ENCODE measurements at regions not wholly inside any gene's neighbourhood (a gene's known extent, or its start where the extent isn't known, plus 50 kb on each side); places are given as distances from the start of the nearest gene placed in this dataset.

DNA sequence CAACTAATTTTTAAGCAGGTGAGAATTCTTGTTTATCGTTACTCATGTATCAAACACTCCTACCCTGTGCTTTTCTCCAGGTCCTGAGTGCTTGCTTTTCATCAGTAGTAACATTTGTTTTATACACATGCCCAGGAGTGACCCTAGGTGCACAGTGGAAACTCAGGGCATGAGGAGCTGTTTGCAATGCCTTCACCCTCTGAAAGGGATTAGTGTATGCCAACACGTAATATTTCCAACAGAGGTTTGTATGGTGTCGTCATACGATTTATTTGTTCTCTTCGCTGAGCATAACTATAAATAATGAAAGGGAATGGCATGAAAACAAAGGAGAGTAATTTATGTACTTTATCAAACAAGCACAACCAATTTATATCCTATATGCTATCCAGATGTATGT, 537.4 kb upstream of the MMS22L start:
- no peak for DNase-seq

DNA sequence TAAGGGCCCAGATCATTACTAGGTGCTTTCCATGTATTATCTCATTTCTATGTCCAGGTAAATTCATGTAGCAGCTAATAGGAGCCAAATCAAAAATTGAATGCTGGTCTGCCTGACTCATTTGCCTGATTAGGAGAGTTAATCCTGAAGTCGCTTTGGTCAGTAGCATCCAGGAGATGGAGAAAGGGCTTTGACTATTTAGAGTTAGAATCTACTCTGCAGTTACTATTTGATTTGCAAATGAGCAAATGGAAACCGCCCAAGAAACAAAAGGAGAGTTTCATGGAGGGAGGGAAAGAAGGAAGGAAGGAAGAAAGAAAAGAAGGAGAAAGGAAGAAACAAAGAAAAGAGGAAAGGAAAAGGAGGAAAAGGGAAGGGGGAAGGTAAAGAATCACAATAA, 539.6 kb upstream of the MMS22L start:
- DNase-seq: no peak

DNA sequence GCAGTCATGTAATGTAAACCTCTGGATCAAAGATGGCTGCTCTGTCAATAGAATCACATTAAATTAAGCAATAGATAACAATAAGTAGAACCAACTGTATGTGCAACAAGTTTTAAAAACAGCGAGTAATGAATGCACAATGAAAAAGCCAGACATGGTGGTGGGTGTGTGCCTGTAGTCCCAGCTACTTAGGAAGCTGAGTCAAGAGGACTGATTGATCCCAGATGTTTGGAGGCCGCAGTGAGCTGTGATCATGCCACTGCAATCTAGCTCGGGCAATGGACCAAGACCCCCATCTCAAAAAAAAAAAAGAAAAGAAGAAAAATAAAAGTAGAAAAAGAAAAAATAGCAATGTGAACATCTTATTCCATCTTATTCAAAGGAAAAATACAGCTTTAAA, 558.7 kb upstream of the MMS22L start:
- DNase-seq: no peak

DNA sequence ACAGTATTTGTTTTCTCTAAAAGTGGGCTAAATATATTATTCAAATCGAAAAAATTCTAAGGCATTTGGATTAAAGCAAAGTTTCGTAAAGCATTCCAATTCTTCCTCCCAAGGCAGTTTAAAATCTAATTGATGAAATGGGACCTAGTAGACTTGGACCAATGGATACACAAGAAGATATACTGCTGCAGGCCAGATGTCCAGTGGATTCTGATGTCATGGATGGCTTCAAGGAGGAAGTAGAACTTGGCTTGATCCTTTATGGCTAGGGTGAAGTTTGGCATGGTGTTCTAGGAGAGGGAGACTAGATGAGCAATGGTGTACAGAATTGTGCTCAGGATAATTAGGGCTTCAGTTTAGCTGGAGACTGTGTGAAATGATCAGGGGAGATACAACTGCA, 559.5 kb upstream of the MMS22L start:
- no peak for DNase-seq

DNA sequence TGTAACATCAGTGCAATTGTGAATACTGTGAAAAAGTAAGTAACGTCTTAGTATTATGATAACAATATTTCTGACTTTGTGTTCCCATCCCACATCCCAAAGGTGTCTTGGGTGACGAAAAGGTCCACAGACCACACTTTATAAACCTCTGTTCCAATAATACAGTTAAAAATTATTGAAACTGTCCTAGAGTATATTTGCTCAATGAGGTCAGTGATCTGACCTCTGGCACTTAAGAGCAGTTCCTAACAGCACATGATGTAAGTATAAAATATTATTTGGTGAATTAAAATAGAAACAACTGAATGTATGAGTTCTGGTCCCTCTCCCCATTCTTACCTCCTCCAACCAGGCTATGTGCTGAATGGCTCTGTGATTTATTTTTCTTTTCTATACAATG, 566.4 kb upstream of the MMS22L start:
- DNase-seq: no peak

DNA sequence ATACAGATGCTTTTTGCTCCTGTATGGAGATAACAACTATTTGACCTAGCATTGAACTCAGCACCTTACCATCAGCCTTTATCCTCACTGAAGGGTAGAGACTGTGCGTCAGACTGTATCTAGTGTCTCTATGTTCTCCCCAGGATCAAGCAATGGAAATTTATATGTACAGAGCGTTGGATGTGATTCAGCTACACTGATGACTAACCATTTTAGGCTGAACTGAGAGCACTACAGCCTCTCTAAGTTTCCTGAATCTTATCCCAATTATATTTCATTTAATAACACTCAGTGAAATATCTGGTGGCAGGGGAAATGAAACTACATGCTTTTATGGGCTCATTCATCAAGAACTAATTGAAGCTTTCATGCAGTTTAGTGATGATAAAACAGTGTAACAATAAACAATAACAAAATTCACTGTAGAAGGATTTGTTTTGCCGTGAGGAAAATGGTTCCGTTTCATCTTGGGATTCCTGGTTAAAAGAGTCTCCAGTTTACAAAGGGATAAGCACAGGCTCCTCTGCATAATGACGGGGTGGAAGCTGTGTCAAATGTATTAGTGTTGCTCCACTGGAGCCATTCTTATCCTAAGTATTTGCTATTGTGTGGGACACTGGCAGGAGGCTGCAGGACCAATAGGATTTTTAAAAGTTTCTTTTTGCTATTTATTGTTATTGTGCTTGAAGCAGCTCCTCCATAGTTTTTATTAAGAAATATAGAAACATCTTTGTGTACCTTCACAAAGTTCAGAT, 567.6 kb upstream of the MMS22L start:
- DNase-seq: no peak

DNA sequence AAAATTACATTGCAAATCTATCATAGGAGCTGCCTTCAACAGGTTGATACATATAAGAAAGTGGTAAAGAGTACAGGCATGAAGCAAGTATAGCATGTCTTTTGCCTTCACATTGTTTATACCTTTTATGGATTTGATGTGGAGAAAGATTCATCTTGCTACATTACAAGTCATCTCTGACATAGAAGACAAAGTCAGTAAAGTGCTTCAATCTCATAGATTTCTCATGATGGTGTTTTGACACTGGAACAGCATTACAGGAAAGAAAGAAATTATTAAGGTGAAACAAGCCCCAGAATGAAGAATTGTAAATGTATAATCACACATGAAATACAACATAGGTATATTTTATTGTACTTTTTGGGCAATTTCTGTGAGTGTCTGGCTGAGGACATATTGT, 580.7 kb upstream of the MMS22L start:
- DNase-seq: no peak

DNA sequence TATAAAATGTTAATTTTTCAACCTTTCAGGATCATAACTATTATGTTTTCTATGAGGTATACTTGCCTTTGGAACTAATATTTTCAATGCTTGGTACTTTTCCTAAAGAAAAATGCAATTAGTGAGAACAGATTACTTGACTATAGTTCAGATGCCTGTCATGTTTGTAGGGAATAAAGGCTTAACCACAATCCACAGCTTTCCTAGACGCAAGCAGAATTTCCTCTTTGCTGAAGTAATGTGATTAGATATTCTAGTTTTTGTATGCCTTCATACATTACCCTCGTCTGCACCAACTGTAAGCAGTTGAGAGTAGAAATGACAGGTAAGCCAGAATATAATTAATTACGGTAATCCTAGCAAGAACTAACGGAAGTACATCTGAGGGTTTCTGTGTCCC, 581.4 kb upstream of the MMS22L start:
- DNase-seq: no peak

DNA sequence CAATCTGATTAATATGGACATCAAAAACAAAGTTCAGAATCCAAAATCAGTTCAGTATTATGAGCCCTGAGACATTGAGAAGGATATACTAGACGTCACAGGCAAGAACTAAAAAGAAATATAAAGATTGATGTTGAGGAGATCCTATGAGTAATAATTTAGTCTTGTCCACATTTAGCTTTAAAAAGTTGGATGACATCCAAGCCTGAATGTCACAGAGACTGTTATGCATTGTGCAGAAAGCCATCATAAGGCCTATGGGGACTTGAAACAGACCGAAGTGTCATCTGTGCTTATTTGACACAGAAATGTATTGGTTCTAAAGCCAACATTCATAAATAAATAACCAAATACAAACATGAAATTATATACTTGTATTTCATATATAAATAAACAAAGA, 581.8 kb upstream of the MMS22L start:
- no peak for DNase-seq

DNA sequence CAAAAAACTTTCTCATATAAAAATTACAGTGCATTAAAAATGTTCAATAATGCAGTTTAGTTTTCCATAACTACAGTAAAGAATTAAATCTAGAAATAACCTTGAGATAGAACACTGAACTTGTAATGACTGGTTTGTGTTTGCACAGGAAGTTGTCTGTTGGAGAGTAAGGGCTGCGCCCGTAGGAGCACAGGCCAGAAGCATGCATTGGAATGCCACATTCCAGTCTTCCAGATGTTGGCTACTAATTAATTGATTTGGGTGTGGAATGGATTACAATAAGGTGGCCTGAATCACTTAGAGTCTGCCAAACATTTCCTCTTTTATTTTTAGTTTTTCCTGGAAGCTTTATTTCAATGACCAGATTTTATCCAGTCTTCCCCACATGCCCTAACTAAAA, 582.6 kb upstream of the MMS22L start:
- no peak for DNase-seq

DNA sequence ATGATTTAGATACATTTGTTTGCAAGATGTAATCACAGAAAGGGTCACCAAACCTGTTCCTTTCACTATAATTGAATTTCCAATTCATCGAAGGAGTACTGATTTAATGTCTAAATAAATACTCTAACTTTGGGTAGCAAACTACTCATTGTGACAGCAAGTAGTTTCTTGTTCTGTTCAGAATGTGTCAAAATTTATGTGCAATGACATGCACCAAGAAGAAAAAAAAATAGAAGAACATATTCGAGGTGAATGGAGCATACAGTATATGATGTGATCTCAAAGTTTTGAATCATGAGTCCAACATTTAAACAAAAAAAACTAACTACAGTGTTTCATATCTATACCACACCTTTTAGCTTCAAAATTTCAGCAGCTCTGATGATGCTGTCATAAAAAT, 583.6 kb upstream of the MMS22L start:
- no peak for DNase-seq

DNA sequence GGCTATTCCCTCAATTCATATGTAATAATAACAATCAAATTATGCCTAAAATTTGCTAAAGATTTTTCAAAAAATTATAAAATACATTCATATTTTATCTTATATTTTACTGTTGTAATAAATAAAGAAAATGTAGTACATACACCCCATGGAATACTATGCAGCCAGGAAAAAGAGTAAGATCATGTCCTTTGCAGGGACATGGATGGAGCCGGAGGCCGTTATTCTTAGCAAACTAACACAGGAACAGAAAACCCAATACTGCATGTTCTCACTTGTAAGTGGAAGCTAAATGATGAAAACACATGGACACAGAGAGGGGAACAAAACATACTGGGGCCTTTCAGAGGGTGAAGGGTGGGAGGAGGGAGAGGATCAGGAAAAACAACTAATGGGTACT, 584.2 kb upstream of the MMS22L start:
- DNase-seq: no peak

DNA sequence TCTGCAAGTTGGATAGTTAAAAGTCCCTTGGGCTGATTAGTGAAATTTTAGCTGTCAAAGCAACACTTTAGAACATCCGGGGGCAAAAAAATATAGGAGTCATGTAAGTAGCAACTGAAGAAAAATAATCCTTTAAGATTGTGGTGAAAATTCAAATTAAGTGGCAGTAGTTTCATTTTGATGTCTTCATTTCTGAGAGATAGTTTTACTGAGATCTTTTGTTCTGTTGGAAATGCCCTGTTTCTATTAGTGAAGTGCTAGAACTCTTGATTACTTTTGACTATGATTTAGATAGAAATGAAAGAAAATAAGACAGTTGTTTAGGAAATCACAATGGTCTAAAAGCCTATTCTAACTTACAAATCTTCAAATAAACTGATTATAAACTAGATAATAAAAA, 587.3 kb upstream of the MMS22L start:
- no peak for DNase-seq

DNA sequence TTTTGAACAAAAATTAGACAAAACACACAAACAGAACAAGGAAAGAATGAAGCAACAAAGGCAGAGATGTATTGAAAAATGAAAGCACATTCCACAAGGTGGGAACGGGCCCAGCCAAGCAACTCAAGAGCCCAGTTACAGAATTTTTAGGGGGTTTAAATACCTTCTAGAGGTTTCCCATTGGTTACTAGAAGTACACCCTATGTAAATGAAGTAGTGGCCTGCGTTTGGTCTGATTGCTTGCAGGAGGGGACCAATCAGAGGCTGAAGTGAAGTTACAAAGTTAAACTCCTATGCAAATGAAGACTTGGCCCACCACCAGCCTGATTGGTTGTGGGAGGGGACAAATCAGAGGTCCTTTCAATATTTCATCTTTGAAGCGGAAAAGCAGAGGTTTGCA, 593.7 kb upstream of the MMS22L start:
- DNase-seq: no peak

DNA sequence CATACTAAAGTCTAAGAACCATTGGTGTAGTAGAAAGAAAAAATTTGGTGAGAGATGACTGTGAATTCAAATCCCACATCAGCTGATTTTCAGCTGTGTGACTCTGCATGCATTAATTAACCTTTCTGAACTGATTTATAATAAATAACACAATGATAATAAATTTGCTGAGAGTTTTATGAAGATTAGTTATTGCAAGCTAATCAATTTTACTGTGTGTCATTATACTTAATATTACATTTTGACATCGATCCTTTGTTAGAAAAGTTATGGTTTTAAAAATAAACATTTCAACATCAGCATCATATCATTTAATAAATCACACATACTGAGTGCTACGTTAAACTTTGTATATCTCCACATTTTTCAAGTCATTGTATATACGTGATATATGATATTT, 599.7 kb upstream of the MMS22L start:
- no peak for DNase-seq

DNA sequence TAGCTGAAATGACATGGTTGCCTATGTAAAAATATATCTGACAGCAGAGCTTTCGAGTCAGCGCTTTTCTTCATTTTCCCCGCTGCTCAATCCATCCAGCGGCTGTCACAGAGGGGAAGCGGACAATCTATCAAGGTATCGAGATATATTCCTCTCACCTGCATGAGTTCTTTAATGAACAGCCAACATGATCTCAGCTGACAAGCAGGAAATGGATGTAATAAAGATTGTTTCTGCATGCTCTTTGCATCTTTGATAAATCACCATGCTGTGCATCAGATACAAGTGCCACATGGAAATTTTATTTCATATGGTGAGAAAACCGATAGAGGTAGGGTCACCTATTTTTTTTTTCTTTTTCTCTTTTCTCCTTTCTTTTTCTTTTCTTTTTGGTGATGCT, 602.3 kb upstream of the MMS22L start:
- DNase-seq: no peak

DNA sequence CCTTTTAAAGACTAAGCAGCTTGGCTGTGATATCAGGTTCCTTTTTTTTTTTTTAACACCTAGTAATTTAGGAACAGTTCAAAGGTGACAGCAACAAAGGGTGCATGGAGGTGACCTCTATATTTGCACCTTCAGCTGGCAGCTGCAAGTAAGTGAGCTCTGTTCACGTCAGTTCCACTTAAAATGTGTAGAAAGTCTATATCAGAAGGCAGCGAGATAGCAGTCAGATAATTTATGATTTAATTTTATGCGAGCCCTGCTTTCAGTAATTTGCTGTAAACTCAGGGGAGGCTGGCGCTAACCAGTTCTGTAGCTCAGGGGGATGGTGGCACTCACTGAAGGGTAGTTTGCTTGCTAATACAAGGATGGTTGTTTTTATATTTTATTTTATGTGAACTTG, 602.8 kb upstream of the MMS22L start:
- no peak for DNase-seq

DNA sequence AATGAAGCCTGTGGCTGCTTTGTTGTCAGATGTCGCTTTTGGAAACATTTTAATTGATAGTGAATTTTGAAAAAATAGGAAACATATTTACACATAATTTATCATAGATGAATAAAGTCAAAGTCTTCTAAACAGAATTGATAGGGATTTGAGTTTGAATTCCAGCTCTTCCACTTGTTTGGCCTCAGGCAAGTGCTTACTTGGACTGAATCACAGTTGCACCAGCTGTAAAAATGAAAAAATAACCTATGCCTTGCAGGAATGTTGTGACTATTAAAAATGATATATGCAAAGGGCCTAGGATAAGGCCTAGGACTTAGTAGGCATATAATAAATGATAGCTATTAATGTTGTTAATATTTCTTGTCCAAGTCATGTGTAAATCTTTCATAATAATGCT, 618.5 kb upstream of the MMS22L start:
- DNase-seq: no peak

DNA sequence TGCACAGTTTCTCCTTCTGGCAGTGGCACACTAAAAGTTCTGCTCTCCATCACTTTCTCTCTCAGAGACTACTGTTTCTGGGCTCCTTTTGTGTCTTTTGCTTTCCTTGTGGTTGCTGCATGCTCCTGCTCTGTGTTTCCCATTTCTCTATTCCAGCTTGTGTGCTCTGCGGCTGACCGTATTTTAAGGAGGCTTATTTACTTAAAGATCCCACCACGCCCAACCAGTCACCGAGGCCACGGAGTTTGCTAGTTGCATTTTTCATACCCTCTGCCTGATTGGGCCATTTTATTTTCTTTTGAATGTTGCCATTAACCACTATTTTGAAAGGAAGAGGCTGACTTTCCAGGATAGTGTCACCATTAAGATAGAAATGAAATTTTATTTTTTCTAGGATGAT, 626.4 kb upstream of the MMS22L start:
- no peak for DNase-seq

DNA sequence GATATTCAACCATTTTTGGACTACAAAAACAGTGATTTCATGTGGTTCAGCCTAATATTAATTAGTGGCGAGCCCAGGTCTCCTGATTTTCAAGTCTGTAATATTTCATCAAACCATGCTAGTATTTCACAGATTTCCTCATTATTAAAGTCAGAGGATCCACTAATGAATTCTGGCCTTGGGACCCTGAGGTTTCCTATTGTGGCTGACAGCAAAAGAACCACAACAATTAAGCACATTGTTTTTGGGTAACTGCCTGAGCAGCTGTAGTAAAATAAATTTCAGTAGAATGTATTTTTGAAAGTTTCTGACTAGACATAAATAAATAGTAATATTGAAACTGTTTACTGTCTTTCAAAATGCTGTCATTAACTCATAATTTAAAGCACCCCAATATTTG, 630.7 kb upstream of the MMS22L start:
- no peak for DNase-seq

DNA sequence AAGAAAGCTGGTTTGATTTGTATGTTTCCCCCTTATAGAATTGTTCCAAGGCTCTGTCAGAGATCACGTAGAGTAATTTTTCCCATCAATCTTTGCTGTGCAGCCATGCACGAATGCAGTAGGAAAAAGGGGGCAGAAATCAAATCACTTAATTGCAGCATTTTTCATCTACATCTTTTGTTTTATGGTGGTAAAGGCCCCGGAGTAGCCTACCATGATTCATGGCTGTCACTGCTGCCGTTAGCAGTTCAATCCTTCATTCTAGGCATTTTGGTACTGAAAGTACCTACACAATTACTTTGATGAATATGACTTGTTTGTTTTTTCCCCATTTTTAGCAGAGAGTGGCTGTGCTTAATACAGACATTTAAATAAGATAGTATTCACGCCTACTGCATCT, 631.9 kb upstream of the MMS22L start:
- no peak for DNase-seq

DNA sequence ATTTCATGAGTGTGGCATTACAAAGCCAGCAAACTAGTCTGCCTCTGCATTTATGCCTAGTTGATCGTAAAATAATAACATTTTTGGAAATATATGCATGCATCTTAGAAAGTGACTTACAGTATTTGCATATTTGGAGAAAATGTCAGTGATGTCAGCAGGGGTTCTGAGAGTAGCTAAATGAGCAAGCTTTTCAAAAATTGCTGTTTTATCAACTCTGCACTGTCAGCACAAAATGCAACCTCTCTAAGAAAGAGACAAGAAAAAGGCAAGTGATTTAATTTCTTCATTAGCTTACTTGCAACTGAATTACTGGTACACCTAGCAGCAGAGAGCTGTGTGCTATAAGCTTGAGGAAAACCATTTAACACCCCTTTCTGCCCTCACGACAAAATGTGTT, 632.5 kb upstream of the MMS22L start:
- no peak for DNase-seq

DNA sequence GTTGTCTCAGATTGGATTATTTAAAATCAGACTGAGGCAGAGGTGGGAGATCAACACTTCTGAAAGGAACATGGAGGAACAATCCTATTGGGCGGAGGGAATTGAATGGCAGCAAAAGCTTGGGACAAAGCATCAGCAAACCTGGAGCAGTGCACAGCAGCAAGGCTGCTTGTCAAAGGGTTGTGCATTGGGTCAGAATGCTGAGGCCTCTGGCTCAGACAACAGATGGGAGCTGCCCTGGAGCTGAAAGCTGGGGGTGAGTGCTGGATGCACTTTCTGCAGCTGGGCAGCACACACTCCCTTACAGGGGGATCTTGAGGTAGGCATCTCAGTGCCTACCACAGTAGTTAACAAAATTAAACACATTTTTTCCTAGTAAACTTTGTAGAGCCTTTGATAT, 634.4 kb upstream of the MMS22L start:
- no peak for DNase-seq

DNA sequence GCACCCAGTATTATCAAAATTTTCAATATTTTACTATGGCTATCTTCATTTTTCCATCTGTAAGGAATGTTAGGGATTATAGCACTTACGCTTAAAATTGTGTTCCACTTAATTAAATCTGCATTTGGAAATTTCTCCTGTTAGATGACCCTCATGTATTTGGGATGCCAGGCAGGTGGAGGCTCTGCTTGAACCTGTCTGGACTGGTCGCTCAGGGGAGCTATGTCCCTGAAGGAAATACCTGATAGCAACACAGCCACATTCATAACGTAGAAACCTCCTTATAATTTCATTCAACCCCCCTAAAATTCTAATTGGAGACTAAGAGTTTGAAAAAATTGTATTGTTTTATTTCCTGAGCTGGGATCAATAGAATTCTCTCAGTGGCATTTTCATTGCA, 636.0 kb upstream of the MMS22L start:
- no peak for DNase-seq

DNA sequence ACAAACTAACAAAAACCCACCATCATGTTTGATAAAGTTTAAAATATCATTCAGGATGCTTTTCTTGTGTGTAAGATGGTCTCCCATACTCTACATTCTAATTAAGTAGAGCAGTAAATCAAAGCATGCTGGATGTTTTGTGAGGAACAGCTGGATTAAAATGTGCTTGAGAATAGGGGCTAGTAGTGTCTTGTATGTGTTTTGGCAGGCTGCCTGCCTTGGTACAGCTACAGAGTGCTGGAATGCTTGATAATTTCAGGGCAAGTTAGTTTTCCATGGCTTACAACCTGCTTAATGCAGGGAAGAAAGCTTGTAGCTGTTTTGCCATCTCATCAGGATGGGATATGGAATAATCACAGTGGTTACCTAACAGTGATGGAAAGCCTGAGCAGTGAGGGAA, 636.6 kb upstream of the MMS22L start:
- no peak for DNase-seq

DNA sequence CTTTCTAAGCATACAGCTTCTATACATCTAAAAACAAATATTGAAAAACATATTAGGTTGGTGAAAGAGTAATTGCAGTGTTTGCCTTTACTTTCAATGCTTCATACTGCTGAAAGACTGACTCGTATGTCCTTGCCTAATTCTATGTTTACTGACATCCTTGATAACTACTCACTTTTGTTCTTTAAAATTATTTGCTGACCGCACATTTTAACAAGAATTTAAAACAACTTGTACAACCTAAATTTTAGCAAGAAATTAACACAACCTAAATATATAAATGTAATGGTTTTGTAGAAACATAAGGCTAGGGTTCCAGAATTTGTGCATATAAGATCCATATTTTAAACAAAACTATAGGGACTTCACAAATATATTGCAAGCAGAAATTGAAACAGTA, 640.2 kb upstream of the MMS22L start:
- DNase-seq: no peak
